PC-3 (cell line): ENCODE measurements at regions not wholly inside any gene's neighbourhood (a gene's known extent, or its start where the extent isn't known, plus 50 kb on each side); places are given as distances from the start of the nearest gene placed in this dataset.

Source experiments
- EZH2 ChIP-seq: fragments of 300-600 bp; sonication (generic); IDR thresholded peaks from one replicate; pipeline ENCODE4 v1.6.1; 2017; ENCODE audit warnings: antibody characterized with exemption, mild to moderate bottlenecking, low read length; ENCODE audit not compliant: unreplicated experiment
- EZH2phosphoT487 ChIP-seq: fragments of 300-600 bp; sonication (generic); IDR thresholded peaks from 2 replicates; pipeline ENCODE4 v1.6.1; 2018; ENCODE audit warnings: mild to moderate bottlenecking, antibody characterized with exemption, low read length, borderline replicate concordance
- TF ChIP-seq, protein P1 (sequence below): fragments of 300-600 bp; sonication (generic); conservative IDR thresholded peaks from 2 replicates; pipeline ENCODE4 v1.5.1; 2017; ENCODE audit warnings: antibody characterized with exemption, low read depth, mild to moderate bottlenecking, low read length

GRCh38 chr7:113582471-113582870 is 336.3 kb downstream of the PPP1R3A start:
- TF ChIP-seq, protein P1, sequence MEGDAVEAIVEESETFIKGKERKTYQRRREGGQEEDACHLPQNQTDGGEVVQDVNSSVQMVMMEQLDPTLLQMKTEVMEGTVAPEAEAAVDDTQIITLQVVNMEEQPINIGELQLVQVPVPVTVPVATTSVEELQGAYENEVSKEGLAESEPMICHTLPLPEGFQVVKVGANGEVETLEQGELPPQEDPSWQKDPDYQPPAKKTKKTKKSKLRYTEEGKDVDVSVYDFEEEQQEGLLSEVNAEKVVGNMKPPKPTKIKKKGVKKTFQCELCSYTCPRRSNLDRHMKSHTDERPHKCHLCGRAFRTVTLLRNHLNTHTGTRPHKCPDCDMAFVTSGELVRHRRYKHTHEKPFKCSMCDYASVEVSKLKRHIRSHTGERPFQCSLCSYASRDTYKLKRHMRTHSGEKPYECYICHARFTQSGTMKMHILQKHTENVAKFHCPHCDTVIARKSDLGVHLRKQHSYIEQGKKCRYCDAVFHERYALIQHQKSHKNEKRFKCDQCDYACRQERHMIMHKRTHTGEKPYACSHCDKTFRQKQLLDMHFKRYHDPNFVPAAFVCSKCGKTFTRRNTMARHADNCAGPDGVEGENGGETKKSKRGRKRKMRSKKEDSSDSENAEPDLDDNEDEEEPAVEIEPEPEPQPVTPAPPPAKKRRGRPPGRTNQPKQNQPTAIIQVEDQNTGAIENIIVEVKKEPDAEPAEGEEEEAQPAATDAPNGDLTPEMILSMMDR: no peak
- no peak for TF ChIP-seq EZH2
- TF ChIP-seq EZH2phosphoT487: no peak
